Brain microvascular endothelial cell (primary cell): ENCODE measurements at regions not wholly inside any gene's neighbourhood (a gene's known extent, or its start where the extent isn't known, plus 50 kb on each side); places are given as distances from the start of the nearest gene placed in this dataset.
"Not testable (repeated sequence)": the region's sequence is repeated elsewhere in the genome, so short reads cannot be mapped to it uniquely, and the experiment has no call there.

ENCODE experiments used
- DNase-seq: peaks from one replicate; pipeline ENCODE4 v3.0.0-alpha.2; 2020
- H3K27ac ChIP-seq: fragments of 250-450 bp; sonication (Bioruptor Pico); 2 replicates; pipeline ENCODE4 v1.5.1; 2020; ENCODE audit warnings: mild to moderate bottlenecking, moderate library complexity
- H3K27me3 ChIP-seq: fragments of 250-450 bp; sonication (Bioruptor Pico); replicated peaks from 2 replicates; pipeline ENCODE4 v1.5.1; 2020; ENCODE audit warnings: mild to moderate bottlenecking
- H3K36me3 ChIP-seq: fragments of 250-450 bp; sonication (Bioruptor Pico); replicated peaks from 2 replicates; pipeline ENCODE4 v1.5.1; 2020; ENCODE audit warnings: mild to moderate bottlenecking
- H3K4me3 ChIP-seq: 2 replicates; pipeline ENCODE4 v1.5.1; 2011; ENCODE audit warnings: low read depth, mild to moderate bottlenecking, control low read depth, low read length, moderate library complexity
- CTCF ChIP-seq: IDR thresholded peaks from 2 replicates; pipeline ENCODE4 v1.5.1; 2011; ENCODE audit warnings: low read depth, mild to moderate bottlenecking, moderate library complexity, low read length, control low read depth, inconsistent platforms; ENCODE audit errors: missing control alignments
- in situ Hi-C: cut with HindIII; loops from 2 replicates; pipeline ENCODE4 v1.10.0; 2017; ENCODE audit warnings: low sequenced_read_pairs, low pct_ligation_motif_present

GRCh38 chr2:199197448-199197847 lies 260.3 kb downstream of the SATB2 start:
- Histone ChIP-seq H3K36me3 (no peaks in the 10 kb centered on the region), H3K4me3 (no peak overlapping the region), H3K27me3 (no peaks in the 10 kb centered on the region), H3K27ac (no peak overlapping the region)
- in situ Hi-C loops = no loop called here
- TF ChIP-seq CTCF = no peak
- DNase-seq = no peak

DNA sequence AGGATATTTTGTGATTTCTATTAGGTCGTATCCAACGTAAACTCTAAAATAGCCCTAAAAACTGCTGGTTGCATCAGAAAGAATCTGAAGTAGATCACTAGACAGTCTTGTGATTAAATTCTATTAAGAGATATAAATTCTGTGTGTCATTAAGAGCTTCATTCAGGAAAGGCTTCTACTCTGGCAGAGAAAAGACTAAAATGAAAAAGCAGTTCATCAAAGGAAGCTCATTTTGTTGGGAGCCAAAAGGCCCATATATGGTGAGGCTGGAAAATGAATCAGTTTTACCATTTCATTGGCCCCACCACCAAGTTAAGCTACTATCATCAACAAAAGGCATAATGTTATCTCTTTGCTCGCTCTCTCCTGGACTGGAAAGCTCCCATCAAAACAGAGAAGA lies 261.1 kb downstream of the SATB2 start:
- DNase-seq = no peak
- Histone ChIP-seq H3K4me3 (no peak overlapping the region), H3K27me3 (no peaks in the 10 kb centered on the region), H3K36me3 (no peaks in the 10 kb centered on the region), H3K27ac (no peak overlapping the region)
- in situ Hi-C loops = no loop called here
- TF ChIP-seq CTCF = no peak

DNA sequence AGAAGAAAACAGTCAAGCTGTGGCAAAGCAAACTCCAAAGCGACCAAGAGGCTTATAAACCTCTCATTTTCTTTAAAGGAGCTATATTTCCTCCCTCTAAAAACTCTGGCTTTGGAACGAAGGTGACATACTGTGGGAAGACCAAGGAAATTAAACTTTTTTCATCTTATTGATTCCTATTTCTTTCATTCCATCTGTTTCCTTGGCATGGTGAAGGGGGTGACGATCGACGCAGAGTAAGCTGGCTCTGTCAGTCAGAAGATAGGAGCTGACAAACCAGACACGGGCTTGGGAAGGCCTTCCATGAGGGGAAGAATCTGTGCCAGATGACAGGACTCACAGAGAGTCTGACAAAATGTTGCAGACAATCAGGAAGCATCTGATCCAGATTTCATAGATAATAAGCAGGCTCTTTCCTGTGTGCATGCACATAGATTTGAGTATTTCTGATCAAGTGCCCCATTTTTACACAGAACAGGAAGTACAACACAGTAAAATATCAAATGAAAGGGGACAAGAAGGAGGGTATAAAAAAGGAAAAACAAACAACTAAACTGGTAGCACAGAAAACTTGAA lies 261.7 kb downstream of the SATB2 start:
- H3K4me3 ChIP-seq = no peak overlapping the region
- H3K36me3 ChIP-seq = no peaks in the 10 kb centered on the region
- H3K27me3 ChIP-seq = no peaks in the 10 kb centered on the region
- TF ChIP-seq CTCF = no peak
- H3K27ac ChIP-seq = no peak overlapping the region
- in situ Hi-C loops = no loop called here
- DNase-seq = no peak

DNA sequence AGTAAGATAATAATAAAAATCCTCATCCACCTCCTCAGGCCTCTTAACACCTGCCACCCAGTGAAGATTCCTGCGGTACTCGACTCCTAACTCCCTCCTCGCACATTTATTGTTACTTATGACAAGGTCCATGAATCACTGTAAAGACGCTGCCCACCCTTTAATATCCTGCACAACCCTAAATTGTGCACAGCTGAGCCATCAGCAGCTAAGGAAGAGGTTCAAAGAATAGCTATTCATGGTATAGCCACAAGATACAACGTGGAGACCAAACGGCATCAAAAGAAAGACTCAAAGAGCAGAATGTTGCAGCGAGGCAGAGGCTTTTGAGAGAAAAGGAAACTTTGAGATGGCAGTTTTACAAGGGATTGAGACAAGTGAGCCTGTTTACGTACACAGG lies 266.3 kb downstream of the SATB2 start:
- TF ChIP-seq CTCF = no peak
- no peaks in the 10 kb centered on the region for H3K36me3 ChIP-seq
- in situ Hi-C loops = no loop called here
- no peak for DNase-seq
- no peaks in the 10 kb centered on the region for H3K27me3 ChIP-seq
- no peak overlapping the region for H3K4me3 ChIP-seq
- no peak overlapping the region for H3K27ac ChIP-seq

- Histone ChIP-seq H3K4me3 (no peak overlapping the region), H3K27me3 (no peaks in the 10 kb centered on the region), H3K27ac (no peak overlapping the region), H3K36me3 (no peaks in the 10 kb centered on the region)
- TF ChIP-seq CTCF = no peak
- DNase-seq = no peak
- in situ Hi-C loops = no loop called here
These were observed 268.5 kb downstream of the SATB2 start for GRCh38 chr2:199189229-199189628.

DNA sequence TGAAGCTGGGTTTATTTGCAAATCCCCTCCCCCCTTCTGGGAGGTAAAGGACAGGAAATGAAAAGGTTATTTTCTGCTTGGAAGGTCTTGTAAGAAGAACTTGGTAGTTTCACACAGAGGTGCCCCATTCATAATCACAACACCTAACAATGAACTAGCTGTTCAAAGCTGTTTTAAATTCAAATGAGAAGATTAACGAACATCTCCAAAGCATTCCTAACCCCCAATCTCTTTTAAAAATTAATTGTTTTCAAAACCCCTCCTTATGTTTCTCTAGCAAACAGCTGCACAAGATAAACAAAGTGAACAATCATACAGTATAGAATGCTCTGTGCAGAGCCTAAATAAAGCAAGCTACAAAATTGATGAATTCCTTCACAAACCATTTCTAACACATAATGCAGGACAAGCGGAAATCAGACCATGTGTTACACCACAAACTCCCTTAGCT lies 271.4 kb downstream of the SATB2 start:
- H3K27me3 ChIP-seq = no peaks in the 10 kb centered on the region
- DNase-seq = no peak
- H3K4me3 ChIP-seq = no peak overlapping the region
- TF ChIP-seq CTCF = no peak
- in situ Hi-C loops = no loop called here
- no peak overlapping the region for H3K27ac ChIP-seq
- H3K36me3 ChIP-seq = no peaks in the 10 kb centered on the region

DNA sequence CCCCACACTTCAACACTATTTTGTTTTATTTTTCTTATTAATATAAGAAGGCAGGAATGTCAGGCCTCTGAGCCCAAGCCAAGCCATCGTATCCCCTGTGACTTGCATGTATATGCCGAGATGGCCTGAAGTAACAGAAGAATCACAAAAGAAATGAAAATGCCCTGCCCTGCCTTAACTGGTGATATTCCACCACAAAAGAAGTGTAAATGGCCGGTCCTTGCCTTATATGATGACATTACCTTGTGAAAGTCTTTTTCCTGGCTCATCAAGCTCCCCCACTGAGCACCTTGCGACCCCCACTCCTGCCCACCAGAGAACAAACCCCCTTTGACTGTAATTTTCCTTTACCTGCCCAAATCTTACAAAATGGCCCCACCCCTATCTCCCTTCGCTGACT lies 272.6 kb downstream of the SATB2 start:
- DNase-seq, in situ Hi-C loops, H3K36me3 ChIP-seq, H3K27me3 ChIP-seq, H3K4me3 ChIP-seq, H3K27ac ChIP-seq: not testable (repeated sequence)
